Progenitor cell of endocrine pancreas (in vitro differentiated cells): ENCODE measurements at regions not wholly inside any gene's neighbourhood (a gene's known extent, or its start where the extent isn't known, plus 50 kb on each side); places are given as distances from the start of the nearest gene placed in this dataset.

Experiments used
- DNase-seq: peaks from one replicate; pipeline ENCODE4 v3.0.0; 2021; ENCODE audit warnings: low spot score; ENCODE audit not compliant: unreplicated experiment
- H3K27ac Mint-ChIP-seq: 2 replicates; pipeline ENCODE4 v1.8.0; 2021; ENCODE audit warnings: mild to moderate bottlenecking, moderate library complexity, mixed read lengths
- H3K27me3 Mint-ChIP-seq: 2 replicates; pipeline ENCODE4 v1.8.0; 2021; ENCODE audit warnings: mixed read lengths
- H3K36me3 Mint-ChIP-seq: 2 replicates; pipeline ENCODE4 v1.8.0; 2022; ENCODE audit warnings: mixed read lengths; ENCODE audit not compliant: insufficient read depth
- H3K4me1 Mint-ChIP-seq: 2 replicates; pipeline ENCODE4 v1.8.0; 2021; ENCODE audit warnings: low read depth, mixed read lengths
- H3K4me3 Mint-ChIP-seq: 2 replicates; pipeline ENCODE4 v1.8.0; 2021; ENCODE audit warnings: low read depth, mild to moderate bottlenecking, moderate library complexity, mixed read lengths
- H3K9me3 Mint-ChIP-seq: 2 replicates; pipeline ENCODE4 v1.8.0; 2021; ENCODE audit warnings: low read depth, mixed read lengths
- TF ChIP-seq, protein P1 (sequence below): fragments of 200-600 bp; sonication (generic); IDR thresholded peaks from one replicate; pipeline ENCODE4 v1.5.0; 2021; ENCODE audit warnings: antibody characterized with exemption, mild to moderate bottlenecking; ENCODE audit not compliant: unreplicated experiment

DNA sequence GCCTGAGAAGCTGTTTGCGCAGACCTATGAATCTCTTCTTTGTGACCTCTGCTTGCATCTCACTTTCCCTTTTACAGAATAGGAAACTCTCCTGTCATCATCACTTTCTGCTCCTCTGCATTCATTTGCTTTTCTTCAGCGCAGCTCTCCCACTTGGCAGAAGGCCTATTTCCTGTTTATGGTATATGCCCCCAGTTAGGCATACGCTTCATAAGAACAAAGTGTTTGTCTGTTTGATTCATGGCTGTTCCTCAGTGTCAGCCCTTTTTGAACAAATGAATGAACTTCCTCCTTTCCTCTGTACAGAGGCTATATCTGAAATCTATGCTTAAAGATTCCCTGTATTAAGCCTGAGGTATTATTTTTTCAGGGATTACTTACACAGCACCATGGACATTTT is 1216.9 kb upstream of the GBE1 start:
- Mint-ChIP-seq H3K9me3 (peaks cover 7% of the 10 kb centered on the region), H3K27me3 (no peaks in the 10 kb centered on the region), H3K4me1 (no peaks in the 10 kb centered on the region), H3K4me3 (no peak overlapping the region), H3K27ac (no peak overlapping the region), H3K36me3 (no peaks in the 10 kb centered on the region)
- TF ChIP-seq, protein P1, sequence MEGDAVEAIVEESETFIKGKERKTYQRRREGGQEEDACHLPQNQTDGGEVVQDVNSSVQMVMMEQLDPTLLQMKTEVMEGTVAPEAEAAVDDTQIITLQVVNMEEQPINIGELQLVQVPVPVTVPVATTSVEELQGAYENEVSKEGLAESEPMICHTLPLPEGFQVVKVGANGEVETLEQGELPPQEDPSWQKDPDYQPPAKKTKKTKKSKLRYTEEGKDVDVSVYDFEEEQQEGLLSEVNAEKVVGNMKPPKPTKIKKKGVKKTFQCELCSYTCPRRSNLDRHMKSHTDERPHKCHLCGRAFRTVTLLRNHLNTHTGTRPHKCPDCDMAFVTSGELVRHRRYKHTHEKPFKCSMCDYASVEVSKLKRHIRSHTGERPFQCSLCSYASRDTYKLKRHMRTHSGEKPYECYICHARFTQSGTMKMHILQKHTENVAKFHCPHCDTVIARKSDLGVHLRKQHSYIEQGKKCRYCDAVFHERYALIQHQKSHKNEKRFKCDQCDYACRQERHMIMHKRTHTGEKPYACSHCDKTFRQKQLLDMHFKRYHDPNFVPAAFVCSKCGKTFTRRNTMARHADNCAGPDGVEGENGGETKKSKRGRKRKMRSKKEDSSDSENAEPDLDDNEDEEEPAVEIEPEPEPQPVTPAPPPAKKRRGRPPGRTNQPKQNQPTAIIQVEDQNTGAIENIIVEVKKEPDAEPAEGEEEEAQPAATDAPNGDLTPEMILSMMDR, result no peak
- DNase-seq, result no peak

DNA sequence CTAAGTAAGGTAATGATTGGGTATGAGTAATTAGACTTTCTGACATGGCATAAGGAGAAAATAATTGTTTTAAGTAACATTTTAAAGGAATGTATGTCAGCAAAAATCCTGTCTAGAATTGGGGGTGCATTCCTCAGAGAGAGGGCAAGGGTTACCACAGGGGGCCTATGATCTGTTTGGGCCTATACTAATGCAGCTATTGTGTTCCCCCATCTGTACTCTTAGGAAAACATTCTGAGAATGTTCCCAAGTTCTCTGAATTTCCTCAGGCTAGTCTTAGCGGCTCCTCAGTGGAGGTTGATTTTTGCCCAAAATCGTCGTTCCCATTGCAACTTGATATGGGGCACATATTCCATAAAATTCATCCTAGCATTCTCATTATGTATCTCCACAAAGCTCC is 1216.4 kb upstream of the GBE1 start:
- Mint-ChIP-seq H3K4me3 (no peak overlapping the region), H3K9me3 (peaks cover 4% of the 10 kb centered on the region), H3K27ac (no peak overlapping the region), H3K27me3 (no peaks in the 10 kb centered on the region), H3K4me1 (no peaks in the 10 kb centered on the region), H3K36me3 (no peaks in the 10 kb centered on the region)
- TF ChIP-seq, protein P1, result no peak
- no peak for DNase-seq

DNA sequence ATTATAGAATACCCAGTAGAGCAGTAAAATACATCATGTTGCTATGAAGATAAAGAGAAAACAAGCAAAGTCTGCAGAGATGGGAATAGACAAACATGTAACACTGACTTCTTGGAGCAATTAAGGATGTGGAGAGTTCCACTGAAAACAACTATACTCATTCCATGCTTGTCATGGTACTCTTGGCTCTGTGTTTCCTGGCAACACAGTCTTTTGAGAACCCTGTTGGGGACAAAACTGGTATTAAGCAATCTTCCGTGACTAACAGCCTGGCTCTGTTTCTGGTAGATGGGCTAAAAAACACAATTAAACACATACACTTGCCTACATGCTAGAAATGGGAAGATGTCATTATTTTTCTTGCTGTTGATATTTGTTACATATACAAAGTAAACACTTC is 1212.3 kb upstream of the GBE1 start:
- Mint-ChIP-seq H3K4me1 (no peaks in the 10 kb centered on the region), H3K27ac (no peak overlapping the region), H3K9me3 (no peaks in the 10 kb centered on the region), H3K4me3 (no peak overlapping the region), H3K27me3 (no peaks in the 10 kb centered on the region), H3K36me3 (no peaks in the 10 kb centered on the region)
- TF ChIP-seq, protein P1, result no peak
- DNase-seq, result no peak

DNA sequence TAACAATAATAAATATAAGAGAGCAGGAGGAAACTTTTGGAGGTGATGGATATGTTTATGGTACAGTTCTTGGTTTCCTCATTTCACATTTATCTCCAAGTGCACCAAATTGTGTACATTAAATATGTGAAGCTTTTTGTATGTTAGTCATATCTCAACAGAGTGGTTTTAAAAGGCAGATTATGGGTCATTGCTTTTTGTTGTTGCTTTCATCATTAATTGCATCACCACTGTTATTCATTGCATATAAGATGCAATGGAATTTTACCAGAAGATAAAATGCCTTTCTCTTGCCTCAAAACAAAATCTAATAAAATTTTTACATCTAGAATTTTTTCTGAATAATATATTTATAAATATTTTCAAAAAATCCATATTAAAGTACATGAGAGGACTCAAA is 1198.9 kb upstream of the GBE1 start:
- no peaks in the 10 kb centered on the region for H3K4me1 Mint-ChIP-seq
- no peak overlapping the region for H3K4me3 Mint-ChIP-seq
- no peak for DNase-seq
- H3K27ac Mint-ChIP-seq, result no peak overlapping the region
- H3K36me3 Mint-ChIP-seq, result no peaks in the 10 kb centered on the region
- TF ChIP-seq, protein P1, result no peak
- H3K9me3 Mint-ChIP-seq, result no peaks in the 10 kb centered on the region
- no peaks in the 10 kb centered on the region for H3K27me3 Mint-ChIP-seq

DNA sequence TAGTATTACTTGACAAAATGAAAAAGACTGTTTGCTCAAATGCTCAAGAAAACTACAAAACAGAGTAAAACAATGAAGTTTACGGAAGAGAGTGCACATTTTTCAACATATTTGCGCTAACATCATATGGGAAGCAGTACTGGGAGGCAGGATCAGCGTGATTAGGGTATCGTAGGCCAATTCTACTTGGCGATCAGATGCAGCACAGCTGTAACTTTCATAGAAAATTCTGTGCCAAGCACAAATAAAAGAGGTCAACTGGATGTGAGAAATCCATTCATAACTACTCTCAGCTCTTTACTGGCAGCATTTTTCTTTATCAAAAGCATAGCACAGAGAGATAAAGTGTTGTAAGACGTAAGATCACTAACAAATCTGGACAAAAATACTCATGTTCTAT is 1196.3 kb upstream of the GBE1 start:
- Mint-ChIP-seq H3K36me3 (no peaks in the 10 kb centered on the region), H3K27ac (no peak overlapping the region), H3K4me1 (no peaks in the 10 kb centered on the region), H3K27me3 (no peaks in the 10 kb centered on the region), H3K4me3 (no peak overlapping the region), H3K9me3 (peaks cover 7% of the 10 kb centered on the region)
- TF ChIP-seq, protein P1, result no peak
- DNase-seq, result no peak
